Mesothelial cell of epicardium (in vitro differentiated cells): ENCODE measurements at regions not wholly inside any gene's neighbourhood (a gene's known extent, or its start where the extent isn't known, plus 50 kb on each side); places are given as distances from the start of the nearest gene placed in this dataset.

ENCODE experiments used
- DNase-seq, 2 experiments: peaks; one replicate each; pipeline ENCODE4 v3.0.0; 2021; ENCODE audit warnings: low spot score in 2 of 2; ENCODE audit not compliant: unreplicated experiment in 2 of 2
- H3K27ac Mint-ChIP-seq: 2 replicates; pipeline ENCODE4 v1.8.0; 2021; ENCODE audit warnings: mixed read lengths
- H3K27me3 Mint-ChIP-seq: 2 replicates; pipeline ENCODE4 v1.8.0; 2021; ENCODE audit warnings: low read depth, mixed read lengths
- H3K36me3 Mint-ChIP-seq: 2 replicates; pipeline ENCODE4 v1.8.0; 2021; ENCODE audit warnings: mixed read lengths
- H3K4me1 Mint-ChIP-seq: 2 replicates; pipeline ENCODE4 v1.8.0; 2021; ENCODE audit warnings: mixed read lengths
- H3K4me3 Mint-ChIP-seq: 2 replicates; pipeline ENCODE4 v1.8.0; 2021; ENCODE audit warnings: mild to moderate bottlenecking, moderate library complexity, mixed read lengths
- H3K9me3 Mint-ChIP-seq: 2 replicates; pipeline ENCODE4 v1.8.0; 2021; ENCODE audit warnings: mixed read lengths
- CTCF ChIP-seq: fragments of 200-600 bp; sonication (generic); IDR thresholded peaks from one replicate; pipeline ENCODE4 v1.5.0; 2021; ENCODE audit warnings: antibody characterized with exemption; ENCODE audit not compliant: unreplicated experiment

- no peaks in the 10 kb centered on the region for H3K9me3 Mint-ChIP-seq
- no peak for DNase-seq
- H3K4me3 Mint-ChIP-seq = no peak overlapping the region
- peaks cover 4% of the 10 kb centered on the region for H3K27me3 Mint-ChIP-seq
- no peaks in the 10 kb centered on the region for H3K36me3 Mint-ChIP-seq
- peaks cover 50% of the 10 kb centered on the region for H3K4me1 Mint-ChIP-seq
- TF ChIP-seq CTCF = no peak
- peak overlapping the region; percentile 26 for H3K27ac Mint-ChIP-seq
These were observed 103.4 kb downstream of the SAMD9 start for GRCh38 chr7:93014410-93014809.

- TF ChIP-seq CTCF = no peak
- H3K9me3 Mint-ChIP-seq = no peaks in the 10 kb centered on the region
- peaks cover 50% of the 10 kb centered on the region for H3K4me1 Mint-ChIP-seq
- no peak for DNase-seq
- H3K27me3 Mint-ChIP-seq = peaks cover 9% of the 10 kb centered on the region
- H3K27ac Mint-ChIP-seq = peak overlapping the region; percentile 37
- H3K4me3 Mint-ChIP-seq = no peak overlapping the region
- no peaks in the 10 kb centered on the region for H3K36me3 Mint-ChIP-seq
These were observed 104.2 kb downstream of the SAMD9 start for GRCh38 chr7:93013446-93014061.

- peaks cover 33% of the 10 kb centered on the region for H3K4me1 Mint-ChIP-seq
- H3K27ac Mint-ChIP-seq = no peak overlapping the region
- peaks cover 11% of the 10 kb centered on the region for H3K27me3 Mint-ChIP-seq
- no peak for DNase-seq
- no peak overlapping the region for H3K4me3 Mint-ChIP-seq
- H3K36me3 Mint-ChIP-seq = no peaks in the 10 kb centered on the region
- no peak for TF ChIP-seq CTCF
- no peaks in the 10 kb centered on the region for H3K9me3 Mint-ChIP-seq
These were observed 106.2 kb downstream of the SAMD9 start for GRCh38 chr7:93011351-93012294.

DNA sequence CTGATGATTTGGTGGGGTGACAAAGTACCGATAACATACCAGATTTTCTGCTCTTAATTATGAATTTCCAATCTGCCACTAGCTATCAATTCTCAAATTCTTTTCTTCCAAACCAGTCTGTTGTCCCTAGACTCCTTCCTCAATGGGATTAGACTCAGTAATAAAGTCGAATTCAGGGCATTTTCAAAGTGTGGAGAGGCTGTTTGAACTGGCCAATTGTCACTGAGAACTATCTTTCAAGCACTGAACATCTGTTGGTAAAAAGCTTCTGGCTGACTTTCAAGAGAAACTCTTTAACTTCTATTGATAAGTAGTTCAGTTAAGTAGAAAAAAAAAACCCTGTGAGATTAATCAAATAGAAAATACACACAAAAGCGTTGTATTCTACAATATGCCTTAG is 108.9 kb downstream of the SAMD9 start:
- H3K4me3 Mint-ChIP-seq = no peak overlapping the region
- TF ChIP-seq CTCF = no peak
- H3K4me1 Mint-ChIP-seq = peaks cover 6% of the 10 kb centered on the region
- H3K27me3 Mint-ChIP-seq = peaks cover 16% of the 10 kb centered on the region
- no peaks in the 10 kb centered on the region for H3K36me3 Mint-ChIP-seq
- no peak overlapping the region for H3K27ac Mint-ChIP-seq
- peaks cover 2% of the 10 kb centered on the region for H3K9me3 Mint-ChIP-seq
- DNase-seq = no peak

- Mint-ChIP-seq H3K27me3 (peaks cover 18% of the 10 kb centered on the region), H3K36me3 (no peaks in the 10 kb centered on the region)
- no peak for TF ChIP-seq CTCF
These were observed 111.2 kb downstream of the SAMD9 start for GRCh38 chr7:93006480-93007095.

More at GRCh38 chr7:93006480-93007095, 111.2 kb downstream of the SAMD9 start:
- Mint-ChIP-seq H3K27ac (no peak overlapping the region), H3K4me3 (no peak overlapping the region), H3K4me1 (peaks cover 2% of the 10 kb centered on the region), H3K9me3 (peaks cover 4% of the 10 kb centered on the region)
- DNase-seq = no peak
